ENCODE measurements at regions not wholly inside any gene's neighbourhood (a gene's known extent, or its start where the extent isn't known, plus 50 kb on each side); places are given as distances from the start of the nearest gene placed in this dataset.

- DNase-seq (ENCODE audit: low read depth, low spot score) (no peak), ATAC-seq (no peak)
- no peaks in the 10 kb centered on the region for H3K27me3 ChIP-seq (ENCODE audit: insufficient read depth, low read length)
- H3K9ac ChIP-seq (ENCODE audit: low read length): no peak overlapping the region
- ChIA-PET CTCF (no interaction called here), RAD21 (ENCODE audit: low non-redundant PET in 1 of 2, low total read pairs in 2 of 2, uncharacterized antibody in 2 of 2, unreplicated experiment in 2 of 2) (no interaction called here), POLR2A (no interaction called here)
- H4K20me1 ChIP-seq (ENCODE audit: insufficient read depth): no peaks in the 10 kb centered on the region
- intact Hi-C loops (cut with micrococcal nuclease): loop anchor here (10.0 kb wide), 1 partner anchor 971 kb away; no protein-coding TSS in a partner anchor
- no peaks in the 10 kb centered on the region for H3K9me2 ChIP-seq (ENCODE audit: insufficient read depth)
- no TSS peak for BruUV-seq (replicated peaks)
- H2AFZ ChIP-seq (ENCODE audit: low read depth, low read length, poor library complexity, severe bottlenecking): no peak overlapping the region
- H3K4me1 ChIP-seq (ENCODE audit: control insufficient read depth in 1 of 2, insufficient read depth in 2 of 2, low read length in 2 of 2): no peaks in the 10 kb centered on the region
- H3K9me3 ChIP-seq (ENCODE audit: control insufficient read depth in 1 of 2, insufficient read depth in 1 of 2, low read depth in 1 of 2, low read length in 2 of 2): no peaks in the 10 kb centered on the region; a peak in 1 of 4 replicates
- H3K4me3 ChIP-seq (replicated peaks in 1 of 2; ENCODE audit: low read depth in 1 of 2, low read length in 2 of 2): no peak overlapping the region
- no peak overlapping the region for H3K27ac ChIP-seq (ENCODE audit: low read depth, low read length)
- no peak overlapping the region for H3K4me2 ChIP-seq (ENCODE audit: low read length)
- no peaks in the 10 kb centered on the region for H3K79me2 ChIP-seq (ENCODE audit: insufficient read depth, low read length)
- TF ChIP-seq CBX3 (IDR thresholded peaks at IDR 0.05; ENCODE audit: low read depth) (0 out of 2 replicates have a peak, but pooled peaks have one; percentile 15), POLR2A (IDR thresholded peaks at IDR 0.05; ENCODE audit: borderline replicate concordance, extremely low read depth, insufficient read depth, insufficient read length) (no peak)
- H3K36me3 ChIP-seq (ENCODE audit: control insufficient read depth in 1 of 2, insufficient read depth in 2 of 2, low read length in 2 of 2): no peaks in the 10 kb centered on the region
These were observed 106.5 kb upstream of the COL21A1 start for GRCh38 chr6:56353860-56354259.

- Histone ChIP-seq H4K20me1 (ENCODE audit: insufficient read depth) (no peaks in the 10 kb centered on the region), H3K79me2 (ENCODE audit: insufficient read depth, low read length) (no peaks in the 10 kb centered on the region), H3K4me1 (ENCODE audit: control insufficient read depth in 1 of 2, insufficient read depth in 2 of 2, low read length in 2 of 2) (no peaks in the 10 kb centered on the region), H3K9me2 (ENCODE audit: insufficient read depth) (no peaks in the 10 kb centered on the region), H3K27me3 (ENCODE audit: insufficient read depth, low read length) (no peaks in the 10 kb centered on the region), H3K9me3 (ENCODE audit: control insufficient read depth in 1 of 2, insufficient read depth in 1 of 2, low read depth in 1 of 2, low read length in 2 of 2) (no peaks in the 10 kb centered on the region; a peak in 1 of 4 replicates), H3K27ac (ENCODE audit: low read depth, low read length) (no peak overlapping the region), H3K4me3 (replicated peaks in 1 of 2; ENCODE audit: low read depth in 1 of 2, low read length in 2 of 2) (no peak overlapping the region), H3K9ac (ENCODE audit: low read length) (no peak overlapping the region), H3K4me2 (ENCODE audit: low read length) (no peak overlapping the region), H2AFZ (ENCODE audit: low read depth, low read length, poor library complexity, severe bottlenecking) (no peak overlapping the region), H3K36me3 (ENCODE audit: control insufficient read depth in 1 of 2, insufficient read depth in 2 of 2, low read length in 2 of 2) (no peaks in the 10 kb centered on the region)
- RAD21 ChIA-PET (ENCODE audit: low non-redundant PET in 1 of 2, low total read pairs in 2 of 2, uncharacterized antibody in 2 of 2, unreplicated experiment in 2 of 2): no interaction called here
- BruUV-seq (replicated peaks): no TSS peak
- ATAC-seq (no peak), DNase-seq (ENCODE audit: low read depth, low spot score) (no peak)
- intact Hi-C loops (cut with micrococcal nuclease): loop anchor here (10.0 kb wide), 1 partner anchor 974 kb away; no protein-coding TSS in a partner anchor
- POLR2A ChIA-PET: no interaction called here
- TF ChIP-seq CBX3 (IDR thresholded peaks at IDR 0.05; ENCODE audit: low read depth): no peak
- no peak for TF ChIP-seq ZFX (IDR thresholded peaks at IDR 0.05)
- no peak for TF ChIP-seq SIN3A (IDR thresholded peaks at IDR 0.05; ENCODE audit: low read depth)
- no peak for TF ChIP-seq POLR2A (IDR thresholded peaks at IDR 0.05; ENCODE audit: borderline replicate concordance, extremely low read depth, insufficient read depth, insufficient read length)
- TF ChIP-seq CTCF (IDR thresholded peaks at IDR 0.05 in 2 of 3, conservative IDR thresholded peaks at IDR 0.05 in 1 of 3; ENCODE audit: borderline replicate concordance in 1 of 3, insufficient read depth in 1 of 3, low read depth in 2 of 3, low read length in 2 of 3): no peak
- no peak for TF ChIP-seq ZBTB33 (IDR thresholded peaks at IDR 0.05; ENCODE audit: extremely low read depth, insufficient replicate concordance, low read length)
- no peak for TF ChIP-seq JUND (IDR thresholded peaks at IDR 0.05)
- no peak for TF ChIP-seq MAX (IDR thresholded peaks at IDR 0.05)
- no peak for TF ChIP-seq POLR2AphosphoS5 (IDR thresholded peaks at IDR 0.05; ENCODE audit: low read depth, low read length)
- TF ChIP-seq REST (IDR thresholded peaks at IDR 0.05; ENCODE audit: low read depth): no peak
- TF ChIP-seq SRF (IDR thresholded peaks at IDR 0.05; ENCODE audit: low read depth): no peak
- CTCF ChIA-PET: no interaction called here
These were observed 103.4 kb upstream of the COL21A1 start for GRCh38 chr6:56350628-56351260.

Measured in HCT116 (cell line).